ENCODE measurements at regions not wholly inside any gene's neighbourhood (a gene's known extent, or its start where the extent isn't known, plus 50 kb on each side); places are given as distances from the start of the nearest gene placed in this dataset.

DNA sequence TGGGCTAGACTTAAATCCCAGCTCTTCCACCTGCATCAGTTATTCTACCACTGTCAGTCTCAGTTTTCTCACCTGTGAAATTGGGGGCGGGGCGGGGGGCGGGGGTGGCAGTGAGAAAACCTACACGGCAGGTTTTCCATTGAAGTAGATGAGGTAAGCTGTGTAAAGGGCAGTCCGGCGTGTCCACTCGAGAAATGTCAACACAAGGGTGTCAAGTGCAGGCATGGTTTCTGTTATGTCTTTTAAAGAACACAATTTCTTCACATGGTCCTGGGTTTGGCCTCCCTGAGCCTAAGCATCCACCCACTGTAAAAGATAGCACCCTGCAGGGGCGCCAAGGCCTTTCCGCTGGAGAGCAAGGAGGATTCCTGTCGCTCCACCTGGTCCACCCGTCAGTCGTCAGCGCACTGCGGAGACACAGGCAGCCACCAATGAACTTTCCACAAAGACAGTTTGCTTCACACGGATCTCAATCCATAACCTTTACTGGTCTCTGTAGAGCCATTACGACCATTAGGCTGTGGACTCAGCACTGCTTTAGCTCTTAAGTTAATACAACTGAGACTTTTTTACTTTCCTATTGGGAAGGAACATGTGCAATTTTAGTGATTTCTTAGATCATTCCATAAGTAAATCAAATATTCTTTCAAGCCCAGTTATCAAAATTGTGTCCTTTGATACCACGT is 99.5 kb upstream of the FOXB1 start:
- TF ChIP-seq EZH2phosphoT487 (conservative IDR thresholded peaks at IDR 0.05; ENCODE audit: low read length), result no peak
- TF ChIP-seq, protein P1, sequence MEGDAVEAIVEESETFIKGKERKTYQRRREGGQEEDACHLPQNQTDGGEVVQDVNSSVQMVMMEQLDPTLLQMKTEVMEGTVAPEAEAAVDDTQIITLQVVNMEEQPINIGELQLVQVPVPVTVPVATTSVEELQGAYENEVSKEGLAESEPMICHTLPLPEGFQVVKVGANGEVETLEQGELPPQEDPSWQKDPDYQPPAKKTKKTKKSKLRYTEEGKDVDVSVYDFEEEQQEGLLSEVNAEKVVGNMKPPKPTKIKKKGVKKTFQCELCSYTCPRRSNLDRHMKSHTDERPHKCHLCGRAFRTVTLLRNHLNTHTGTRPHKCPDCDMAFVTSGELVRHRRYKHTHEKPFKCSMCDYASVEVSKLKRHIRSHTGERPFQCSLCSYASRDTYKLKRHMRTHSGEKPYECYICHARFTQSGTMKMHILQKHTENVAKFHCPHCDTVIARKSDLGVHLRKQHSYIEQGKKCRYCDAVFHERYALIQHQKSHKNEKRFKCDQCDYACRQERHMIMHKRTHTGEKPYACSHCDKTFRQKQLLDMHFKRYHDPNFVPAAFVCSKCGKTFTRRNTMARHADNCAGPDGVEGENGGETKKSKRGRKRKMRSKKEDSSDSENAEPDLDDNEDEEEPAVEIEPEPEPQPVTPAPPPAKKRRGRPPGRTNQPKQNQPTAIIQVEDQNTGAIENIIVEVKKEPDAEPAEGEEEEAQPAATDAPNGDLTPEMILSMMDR (IDR thresholded peaks at IDR 0.05; ENCODE audit: insufficient read depth, low read length, poor library complexity, severe bottlenecking), result no peak
